RWPE2 (cell line): ENCODE measurements at regions not wholly inside any gene's neighbourhood (a gene's known extent, or its start where the extent isn't known, plus 50 kb on each side); places are given as distances from the start of the nearest gene placed in this dataset.
"Not testable (repeated sequence)": the region's sequence is repeated elsewhere in the genome, so short reads cannot be mapped to it uniquely, and the experiment has no call there.

ENCODE experiments used
- ATAC-seq: fragments of 200-7000 bp; cut with Tn5 transposase; 3 replicates; pipeline ENCODE4 v1.9.1; 2021; ENCODE audit warnings: low read depth
- DNase-seq: peaks from one replicate; pipeline ENCODE4 v3.0.0-alpha.2; 2020; ENCODE audit warnings: low spot score
- H3K27ac ChIP-seq: fragments of 450-650 bp; 2 replicates; pipeline ENCODE4 v1.5.1; 2017; ENCODE audit warnings: mild to moderate bottlenecking; ENCODE audit not compliant: poor library complexity, severe bottlenecking
- H3K27me3 ChIP-seq: fragments of 250-450 bp; sonication (Bioruptor Pico); 2 replicates; pipeline ENCODE4 v1.5.1; 2021; ENCODE audit warnings: mild to moderate bottlenecking, moderate library complexity; ENCODE audit not compliant: insufficient read depth, poor library complexity, severe bottlenecking
- H3K36me3 ChIP-seq: fragments of 250-450 bp; sonication (Bioruptor Pico); 2 replicates; pipeline ENCODE4 v1.5.1; 2020; ENCODE audit warnings: low read depth, mild to moderate bottlenecking, moderate library complexity
- H3K4me1 ChIP-seq: fragments of 250-450 bp; sonication (Bioruptor Pico); 2 replicates; pipeline ENCODE4 v1.5.1; 2021; ENCODE audit warnings: mild to moderate bottlenecking, moderate library complexity; ENCODE audit not compliant: insufficient read depth, poor library complexity, severe bottlenecking
- H3K4me3 ChIP-seq: fragments of 250-450 bp; sonication (Bioruptor Pico); 2 replicates; pipeline ENCODE4 v1.5.1; 2021; ENCODE audit warnings: mild to moderate bottlenecking, moderate library complexity; ENCODE audit not compliant: severe bottlenecking
- H3K9me3 ChIP-seq: fragments of 250-450 bp; sonication (Bioruptor Pico); 2 replicates; pipeline ENCODE4 v1.5.1; 2021; ENCODE audit warnings: mild to moderate bottlenecking, moderate library complexity; ENCODE audit not compliant: severe bottlenecking

GRCh38 chr4:49229243-49229642, 243.2 kb downstream of the CWH43 start:
- DNase-seq, H3K27me3 ChIP-seq, ATAC-seq, H3K27ac ChIP-seq, H3K4me1 ChIP-seq, H3K36me3 ChIP-seq, H3K9me3 ChIP-seq, H3K4me3 ChIP-seq: not testable (repeated sequence)

GRCh38 chr4:49229713-49230112, 243.6 kb downstream of the CWH43 start:
- H3K36me3 ChIP-seq, H3K27me3 ChIP-seq, H3K9me3 ChIP-seq, H3K4me3 ChIP-seq, H3K27ac ChIP-seq, H3K4me1 ChIP-seq, DNase-seq, ATAC-seq: not testable (repeated sequence)

GRCh38 chr4:49233346-49233745, 247.3 kb downstream of the CWH43 start:
- H3K27me3 ChIP-seq, H3K9me3 ChIP-seq, H3K4me3 ChIP-seq, DNase-seq, ATAC-seq, H3K27ac ChIP-seq, H3K36me3 ChIP-seq, H3K4me1 ChIP-seq: not testable (repeated sequence)

- not testable (repeated sequence) for H3K27ac ChIP-seq, H3K36me3 ChIP-seq, H3K27me3 ChIP-seq, H3K9me3 ChIP-seq, H3K4me1 ChIP-seq, ATAC-seq, DNase-seq, H3K4me3 ChIP-seq
Measured at GRCh38 chr4:49233749-49234148, 247.7 kb downstream of the CWH43 start.

- H3K4me3 ChIP-seq, ATAC-seq: not testable (repeated sequence)
Measured at GRCh38 chr4:49234382-49234781, 248.3 kb downstream of the CWH43 start.

GRCh38 chr4:49235413-49236160, 249.5 kb downstream of the CWH43 start:
- not testable (repeated sequence) for H3K27ac ChIP-seq, DNase-seq, H3K4me1 ChIP-seq, ATAC-seq, H3K36me3 ChIP-seq, H3K4me3 ChIP-seq, H3K9me3 ChIP-seq, H3K27me3 ChIP-seq

More at GRCh38 chr4:49234382-49234781, 248.3 kb downstream of the CWH43 start:
- not testable (repeated sequence) for H3K27me3 ChIP-seq, H3K27ac ChIP-seq, DNase-seq, H3K36me3 ChIP-seq, H3K9me3 ChIP-seq, H3K4me1 ChIP-seq

- not testable (repeated sequence) for H3K4me1 ChIP-seq, H3K27me3 ChIP-seq, H3K9me3 ChIP-seq, ATAC-seq, H3K36me3 ChIP-seq, H3K27ac ChIP-seq, DNase-seq, H3K4me3 ChIP-seq
Measured at GRCh38 chr4:49236474-49236873, 250.4 kb downstream of the CWH43 start.

GRCh38 chr4:49241295-49241694, 255.2 kb downstream of the CWH43 start:
- ATAC-seq, H3K4me1 ChIP-seq, DNase-seq, H3K36me3 ChIP-seq, H3K9me3 ChIP-seq, H3K27ac ChIP-seq, H3K27me3 ChIP-seq, H3K4me3 ChIP-seq: not testable (repeated sequence)

GRCh38 chr4:49262786-49263185, 276.7 kb downstream of the CWH43 start:
- H3K4me3 ChIP-seq, H3K27ac ChIP-seq, ATAC-seq, H3K36me3 ChIP-seq, H3K4me1 ChIP-seq, H3K9me3 ChIP-seq, DNase-seq, H3K27me3 ChIP-seq: not testable (repeated sequence)

GRCh38 chr4:49270435-49270834, 284.4 kb downstream of the CWH43 start:
- H3K36me3 ChIP-seq, DNase-seq, ATAC-seq, H3K4me3 ChIP-seq, H3K27me3 ChIP-seq, H3K27ac ChIP-seq, H3K9me3 ChIP-seq, H3K4me1 ChIP-seq: not testable (repeated sequence)

GRCh38 chr4:49270912-49271311, 284.8 kb downstream of the CWH43 start:
- not testable (repeated sequence) for H3K27ac ChIP-seq, H3K9me3 ChIP-seq, H3K4me3 ChIP-seq, H3K4me1 ChIP-seq, DNase-seq, H3K27me3 ChIP-seq, H3K36me3 ChIP-seq, ATAC-seq

- not testable (repeated sequence) for DNase-seq, H3K4me3 ChIP-seq, H3K9me3 ChIP-seq, H3K27ac ChIP-seq, ATAC-seq, H3K27me3 ChIP-seq, H3K4me1 ChIP-seq, H3K36me3 ChIP-seq
Measured at GRCh38 chr4:49285905-49286304, 299.8 kb downstream of the CWH43 start.
